Umbilical cord (tissue), 1 donor: ENCODE measurements at regions not wholly inside any gene's neighbourhood (a gene's known extent, or its start where the extent isn't known, plus 50 kb on each side); places are given as distances from the start of the nearest gene placed in this dataset.

ENCODE experiments used
- DNase-seq: peaks from one replicate; pipeline ENCODE4 v3.0.0-alpha.2; 2015; ENCODE audit warnings: low spot score

- no peak for DNase-seq
These were observed 326.1 kb downstream of the NSG2 start for GRCh38 chr5:174371600-174372094.

- DNase-seq, result no peak
These were observed 328.7 kb downstream of the NSG2 start for GRCh38 chr5:174374206-174374605.

- no peak for DNase-seq
These were observed 330.6 kb downstream of the NSG2 start for GRCh38 chr5:174376056-174376455.

GRCh38 chr5:174376726-174377373 is 331.3 kb downstream of the NSG2 start:
- no peak for DNase-seq

- no peak for DNase-seq
These were observed 332.8 kb downstream of the NSG2 start for GRCh38 chr5:174378121-174378874.

- no peak for DNase-seq
These were observed 334.8 kb downstream of the NSG2 start for GRCh38 chr5:174380311-174380710.

- no peak for DNase-seq
These were observed 335.7 kb downstream of the NSG2 start for GRCh38 chr5:174381241-174381640.

- peak; percentile 13 for DNase-seq
These were observed 338.0 kb downstream of the NSG2 start for GRCh38 chr5:174383210-174384167.

GRCh38 chr5:174384509-174384947 is 339.0 kb downstream of the NSG2 start:
- DNase-seq, result peak; percentile 70

GRCh38 chr5:174386306-174386705 is 338.1 kb upstream of the MSX2 start:
- DNase-seq, result no peak

GRCh38 chr5:174386846-174387245 is 337.5 kb upstream of the MSX2 start:
- no peak for DNase-seq

GRCh38 chr5:174387448-174387847 is 336.9 kb upstream of the MSX2 start:
- DNase-seq, result no peak

GRCh38 chr5:174392892-174393291 is 331.5 kb upstream of the MSX2 start:
- DNase-seq, result no peak

GRCh38 chr5:174396541-174396940 is 327.8 kb upstream of the MSX2 start:
- DNase-seq, result no peak

- DNase-seq, result no peak
These were observed 327.2 kb upstream of the MSX2 start for GRCh38 chr5:174397206-174397605.

GRCh38 chr5:174398171-174398570 is 326.2 kb upstream of the MSX2 start:
- DNase-seq, result no peak

- no peak for DNase-seq
These were observed 325.0 kb upstream of the MSX2 start for GRCh38 chr5:174399411-174399810.

GRCh38 chr5:174400461-174400860 is 323.9 kb upstream of the MSX2 start:
- no peak for DNase-seq

- no peak for DNase-seq
These were observed 322.6 kb upstream of the MSX2 start for GRCh38 chr5:174401793-174402192.

- DNase-seq, result peak; percentile 17
These were observed 322.1 kb upstream of the MSX2 start for GRCh38 chr5:174402222-174402812.

- DNase-seq, result no peak
These were observed 319.5 kb upstream of the MSX2 start for GRCh38 chr5:174404848-174405247.

GRCh38 chr5:174409070-174409469 is 315.3 kb upstream of the MSX2 start:
- no peak for DNase-seq
